Suprapubic skin (tissue), 4 donors: ENCODE measurements at regions not wholly inside any gene's neighbourhood (a gene's known extent, or its start where the extent isn't known, plus 50 kb on each side); places are given as distances from the start of the nearest gene placed in this dataset.

Experiments
- DNase-seq, 2 donors: peaks; one replicate each; pipeline ENCODE4 v3.0.0-alpha.2; 2019; ENCODE audit warnings: low spot score in 2 of 2
- H3K27ac ChIP-seq: fragments of 200-600 bp; sonication (generic); one replicate; pipeline ENCODE4 v1.5.1; 2019
- H3K27me3 ChIP-seq: fragments of 200-600 bp; sonication (generic); one replicate; pipeline ENCODE4 v1.5.1; 2019
- H3K36me3 ChIP-seq: fragments of 200-600 bp; sonication (generic); one replicate; pipeline ENCODE4 v1.5.1; 2019
- H3K4me1 ChIP-seq: fragments of 200-600 bp; sonication (generic); one replicate; pipeline ENCODE4 v1.5.1; 2019
- H3K4me3 ChIP-seq: fragments of 200-600 bp; sonication (generic); one replicate; pipeline ENCODE4 v1.5.1; 2019; ENCODE audit warnings: mild to moderate bottlenecking
- H3K9me3 ChIP-seq: fragments of 200-600 bp; sonication (generic); one replicate; pipeline ENCODE4 v1.5.1; 2019
- CTCF ChIP-seq, 2 donors: fragments of 200-600 bp in 1 of 2; fragments of 450-650 bp in 1 of 2; sonication (generic) in 1 of 2; IDR thresholded peaks; one replicate each; pipeline ENCODE4 v1.5.1; 2016 to 2019; ENCODE audit warnings: antibody characterized with exemption in 2 of 2, mild to moderate bottlenecking in 1 of 2, moderate library complexity in 1 of 2
- EP300 ChIP-seq: sonication (generic); formaldehyde crosslinking; IDR thresholded peaks from one replicate; pipeline ENCODE4 v1.6.1; 2017; ENCODE audit warnings: antibody characterized with exemption
- POLR2A ChIP-seq, 2 donors: fragments of 450-650 bp; IDR thresholded peaks; one replicate each; pipeline ENCODE4 v1.6.1; 2017; ENCODE audit warnings: antibody characterized with exemption in 2 of 2, mild to moderate bottlenecking in 2 of 2, moderate library complexity in 2 of 2
- POLR2AphosphoS5 ChIP-seq, 3 donors: sonication (generic); formaldehyde crosslinking; IDR thresholded peaks; one replicate each; pipeline ENCODE4 v1.6.1; 2017; ENCODE audit warnings: antibody characterized with exemption in 3 of 3
- WGBS: methylation state at CpG from one replicate; pipeline ENCODE4 v1.1.5; 2018; 5-methylcytosine and 5-hydroxymethylcytosine counted together

DNA sequence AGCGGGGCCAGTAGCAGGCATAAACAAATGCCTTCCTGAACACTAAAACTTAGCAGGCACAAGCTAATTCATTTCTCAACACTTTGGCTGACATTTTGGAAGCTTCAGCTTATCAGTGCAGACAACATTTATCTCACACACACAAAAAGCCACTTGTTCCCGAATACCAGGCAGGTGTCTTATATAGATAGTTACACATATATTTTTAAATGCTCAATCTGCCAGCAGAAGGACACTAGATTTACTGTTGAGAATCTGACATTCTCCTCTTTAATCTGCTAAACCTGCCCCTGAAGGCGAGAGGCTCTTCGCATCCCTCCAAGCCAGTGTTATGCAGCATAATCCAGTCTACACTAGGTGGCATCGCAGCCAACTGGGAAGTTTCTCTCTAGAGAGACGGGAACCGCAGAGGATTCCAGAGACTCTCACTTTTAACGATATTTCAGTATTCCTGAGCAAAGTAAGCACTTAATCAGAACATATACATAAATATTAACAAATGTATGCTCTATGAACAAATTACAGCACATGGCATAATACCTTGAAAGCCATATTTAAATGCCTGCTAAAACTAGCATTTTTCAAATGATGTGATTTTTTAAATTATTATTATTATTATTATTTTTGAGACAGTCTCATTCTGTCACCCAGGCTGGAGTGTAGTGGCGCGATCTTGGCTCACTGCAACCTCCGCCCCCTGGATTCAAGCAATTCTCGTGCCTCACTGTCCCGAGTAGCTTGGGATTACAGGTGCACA, 90.2 kb upstream of the SCG2 start:
- no peak for DNase-seq
- H3K4me1 ChIP-seq = no peaks in the 10 kb centered on the region
- no peaks in the 10 kb centered on the region for H3K36me3 ChIP-seq
- H3K4me3 ChIP-seq = no peak overlapping the region
- no peaks in the 10 kb centered on the region for H3K9me3 ChIP-seq
- TF ChIP-seq EP300 (no peak), POLR2AphosphoS5 (IDR thresholded peaks at IDR 0.05) (no peak), POLR2A (IDR thresholded peaks at IDR 0.05) (no peak), CTCF (IDR thresholded peaks at IDR 0.05) (peak in 1 of 2 donors; percentile 33)
- WGBS = 43% methylated on average over 13 of the region's 13 CpGs
- no peak overlapping the region for H3K27ac ChIP-seq
- no peaks in the 10 kb centered on the region for H3K27me3 ChIP-seq

GRCh38 chr2:223688094-223688835, 86.1 kb upstream of the SCG2 start:
- Histone ChIP-seq H3K36me3 (no peaks in the 10 kb centered on the region), H3K9me3 (no peaks in the 10 kb centered on the region), H3K4me1 (no peaks in the 10 kb centered on the region), H3K27ac (no peak overlapping the region), H3K27me3 (no peaks in the 10 kb centered on the region), H3K4me3 (no peak overlapping the region)
- DNase-seq = no peak
- TF ChIP-seq POLR2A (IDR thresholded peaks at IDR 0.05) = no peak
- no peak for TF ChIP-seq POLR2AphosphoS5 (IDR thresholded peaks at IDR 0.05)
- TF ChIP-seq CTCF (IDR thresholded peaks at IDR 0.05) = no peak
- no peak for TF ChIP-seq EP300
- WGBS = 62% methylated on average over 4 of the region's 4 CpGs

DNA sequence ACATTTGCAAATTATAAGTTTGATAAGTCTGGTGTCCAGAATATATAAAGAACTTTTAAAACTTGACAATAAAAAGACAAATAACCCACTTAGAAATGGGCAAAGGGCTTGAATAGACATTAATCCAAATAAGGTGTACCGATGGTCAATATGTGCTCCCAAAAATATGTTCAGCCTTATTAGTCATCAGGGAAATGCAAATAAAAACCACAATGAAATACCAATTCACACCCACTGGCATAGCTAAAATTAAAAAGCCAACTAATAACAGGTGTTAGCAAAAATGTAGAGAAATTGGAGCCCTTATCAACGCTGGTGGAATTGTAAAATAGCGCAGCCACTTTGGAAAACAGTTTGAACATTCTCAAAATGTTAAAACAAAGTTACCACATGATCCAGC, 79.0 kb upstream of the SCG2 start:
- TF ChIP-seq EP300 (no peak), CTCF (IDR thresholded peaks at IDR 0.05) (no peak), POLR2A (IDR thresholded peaks at IDR 0.05) (no peak), POLR2AphosphoS5 (IDR thresholded peaks at IDR 0.05) (no peak)
- no peaks in the 10 kb centered on the region for H3K9me3 ChIP-seq
- no peaks in the 10 kb centered on the region for H3K4me1 ChIP-seq
- WGBS = 50% methylated on average over 3 of the region's 3 CpGs
- no peaks in the 10 kb centered on the region for H3K36me3 ChIP-seq
- DNase-seq = no peak
- no peaks in the 10 kb centered on the region for H3K27me3 ChIP-seq
- no peak overlapping the region for H3K4me3 ChIP-seq
- H3K27ac ChIP-seq = no peak overlapping the region

DNA sequence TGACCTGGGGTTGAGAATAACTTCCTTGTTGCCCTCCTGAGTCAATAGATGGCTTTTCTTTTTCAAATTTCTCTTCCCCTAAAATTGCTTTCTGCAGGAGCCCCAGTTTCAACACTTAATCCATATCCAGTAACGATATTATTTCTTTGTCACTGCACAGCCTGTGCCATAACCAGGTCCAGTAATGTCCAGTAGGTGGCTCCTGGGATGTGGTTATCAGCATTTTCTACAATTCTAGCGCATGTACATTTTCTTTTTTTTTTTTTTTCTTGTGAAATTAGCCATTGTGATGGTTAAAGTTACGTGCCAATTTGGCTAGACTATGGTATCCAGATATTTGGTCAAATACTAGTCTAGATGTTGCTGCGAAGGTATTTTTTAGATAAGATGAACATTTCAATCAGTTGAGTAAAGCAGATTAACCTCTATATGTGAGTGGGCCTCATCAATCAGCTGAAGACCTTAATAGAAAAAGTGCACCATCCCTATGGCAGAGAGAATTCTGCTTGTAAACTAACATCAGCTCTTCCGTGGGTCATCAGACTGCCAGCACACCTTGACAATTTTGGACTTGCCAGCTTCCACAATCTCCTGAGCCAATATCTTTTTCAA, 72.9 kb upstream of the SCG2 start:
- TF ChIP-seq CTCF (IDR thresholded peaks at IDR 0.05) = no peak
- TF ChIP-seq EP300 = no peak
- TF ChIP-seq POLR2A (IDR thresholded peaks at IDR 0.05) = no peak
- TF ChIP-seq POLR2AphosphoS5 (IDR thresholded peaks at IDR 0.05) = no peak
- Histone ChIP-seq H3K9me3 (no peaks in the 10 kb centered on the region), H3K36me3 (no peaks in the 10 kb centered on the region), H3K27ac (no peak overlapping the region), H3K27me3 (no peaks in the 10 kb centered on the region), H3K4me3 (no peak overlapping the region), H3K4me1 (no peaks in the 10 kb centered on the region)
- WGBS = 82% methylated on average over 5 of the region's 5 CpGs
- DNase-seq = no peak
